WTC11 (cell line): ENCODE measurements at regions not wholly inside any gene's neighbourhood (a gene's known extent, or its start where the extent isn't known, plus 50 kb on each side); places are given as distances from the start of the nearest gene placed in this dataset.
A peak's percentile ranks its signal among the peaks of the same experiment; 100 is the strongest.

Source experiments
- ATAC-seq: fragments of 200-7000 bp; cut with Tn5 transposase; 2 replicates; pipeline ENCODE4 v1.10.0; 2021; ENCODE audit warnings: mild to moderate bottlenecking, moderate library complexity
- CTCF ChIA-PET: fragments of 300-600 bp; sonication (Branson Sonifier 250); formaldehyde crosslinking; loops from one replicate; lab custom pipeline; 2021; ENCODE audit warnings: antibody characterized with exemption; lab: Charles Lee
- POLR2A ChIA-PET: fragments of 350-600 bp; sonication (Branson Sonifier 250); formaldehyde crosslinking; loops from one replicate; lab custom pipeline; 2021; ENCODE audit warnings: antibody characterized with exemption; lab: Charles Lee
- DNase-seq: peaks from one replicate; pipeline ENCODE4 v3.0.0; 2021; ENCODE audit warnings: low spot score
- H3K27ac Mint-ChIP-seq: 2 replicates; pipeline ENCODE4 v1.8.0; 2021; ENCODE audit warnings: mixed read lengths
- H3K27me3 Mint-ChIP-seq: 2 replicates; pipeline ENCODE4 v1.8.0; 2021; ENCODE audit warnings: low read depth, mild to moderate bottlenecking, moderate library complexity, mixed read lengths
- H3K36me3 Mint-ChIP-seq: 2 replicates; pipeline ENCODE4 v1.8.0; 2021; ENCODE audit warnings: mixed read lengths
- H3K4me1 Mint-ChIP-seq: 2 replicates; pipeline ENCODE4 v1.8.0; 2022; ENCODE audit warnings: mixed read lengths
- H3K4me3 Mint-ChIP-seq: 2 replicates; pipeline ENCODE4 v1.8.0; 2021; ENCODE audit warnings: mild to moderate bottlenecking, moderate library complexity, mixed read lengths
- H3K9me3 Mint-ChIP-seq: 2 replicates; pipeline ENCODE4 v1.8.0; 2021; ENCODE audit warnings: mixed read lengths
- AR ChIP-seq: fragments of 250-450 bp; sonication (Bioruptor Pico); IDR thresholded peaks from 2 replicates; pipeline ENCODE4 v1.9.0; 2021; ENCODE audit warnings: mild to moderate bottlenecking
- ARID4B ChIP-seq: sonication (generic); formaldehyde crosslinking; IDR thresholded peaks from 2 replicates; pipeline ENCODE4 v1.8.0; 2023; ENCODE audit warnings: missing genetic modification reagents, mild to moderate bottlenecking, borderline replicate concordance
- ATF1 ChIP-seq: sonication (generic); formaldehyde crosslinking; IDR thresholded peaks from 2 replicates; pipeline ENCODE4 v1.8.1; 2023; ENCODE audit warnings: mild to moderate bottlenecking, moderate library complexity, missing genetic modification reagents
- ATF3 ChIP-seq: sonication (generic); formaldehyde crosslinking; conservative IDR thresholded peaks from 2 replicates; pipeline ENCODE4 v1.8.1; 2022; ENCODE audit warnings: mild to moderate bottlenecking, missing genetic modification reagents
- E2F4 ChIP-seq: sonication (generic); formaldehyde crosslinking; IDR thresholded peaks from 2 replicates; pipeline ENCODE4 v1.8.1; 2022; ENCODE audit warnings: low read depth, mild to moderate bottlenecking, moderate library complexity, missing genetic modification reagents, borderline replicate concordance
- ESRRA ChIP-seq: sonication (generic); formaldehyde crosslinking; IDR thresholded peaks from 2 replicates; pipeline ENCODE4 v1.8.1; 2022; ENCODE audit warnings: mild to moderate bottlenecking, missing genetic modification reagents, borderline replicate concordance
- FOXP1 ChIP-seq: sonication (generic); formaldehyde crosslinking; IDR thresholded peaks from 2 replicates; pipeline ENCODE4 v1.8.0; 2022; ENCODE audit warnings: missing genetic modification reagents, mild to moderate bottlenecking, moderate library complexity, borderline replicate concordance
- HMGA2 ChIP-seq: fragments of 250-450 bp; sonication (Bioruptor Pico); IDR thresholded peaks from 2 replicates; pipeline ENCODE4 v1.4.0; 2021; ENCODE audit warnings: mild to moderate bottlenecking, moderate library complexity
- NFE2L1 ChIP-seq: sonication (generic); formaldehyde crosslinking; IDR thresholded peaks from 2 replicates; pipeline ENCODE4 v1.8.1; 2023; ENCODE audit warnings: missing genetic modification reagents
- OVOL2 ChIP-seq: fragments of 250-450 bp; sonication (Bioruptor Pico); IDR thresholded peaks from 2 replicates; pipeline ENCODE4 v1.9.0; 2021; ENCODE audit warnings: mild to moderate bottlenecking, borderline replicate concordance
- RORB ChIP-seq: fragments of 250-450 bp; sonication (Bioruptor Pico); IDR thresholded peaks from 2 replicates; pipeline ENCODE4 v1.9.0; 2021; ENCODE audit warnings: mild to moderate bottlenecking
- SMAD4 ChIP-seq: sonication (generic); formaldehyde crosslinking; IDR thresholded peaks from 2 replicates; pipeline ENCODE4 v1.8.0; 2022; ENCODE audit warnings: mild to moderate bottlenecking, missing genetic modification reagents
- STAT6 ChIP-seq: sonication (generic); formaldehyde crosslinking; conservative IDR thresholded peaks from 2 replicates; pipeline ENCODE4 v1.8.1; 2023; ENCODE audit warnings: mild to moderate bottlenecking, low read depth, missing genetic modification reagents, moderate library complexity
- TEAD1 ChIP-seq: sonication (generic); formaldehyde crosslinking; IDR thresholded peaks from 2 replicates; pipeline ENCODE4 v1.8.0; 2022; ENCODE audit warnings: mild to moderate bottlenecking, missing genetic modification reagents
- ZNF138 ChIP-seq: sonication (generic); formaldehyde crosslinking; conservative IDR thresholded peaks from 2 replicates; pipeline ENCODE4 v1.8.1; 2022; ENCODE audit warnings: mild to moderate bottlenecking, moderate library complexity, missing genetic modification reagents
- ZNF532 ChIP-seq: fragments of 250-450 bp; sonication (Bioruptor Pico); IDR thresholded peaks from 2 replicates; pipeline ENCODE4 v1.9.0; 2021; ENCODE audit warnings: mild to moderate bottlenecking, borderline replicate concordance
- ZNF671 ChIP-seq: fragments of 250-450 bp; sonication (Bioruptor Pico); IDR thresholded peaks from 2 replicates; pipeline ENCODE4 v1.8.0; 2021; ENCODE audit warnings: mild to moderate bottlenecking
- ZSCAN18 ChIP-seq: fragments of 250-450 bp; sonication (Bioruptor Pico); IDR thresholded peaks from 2 replicates; pipeline ENCODE4 v2.1.2; 2022; ENCODE audit warnings: mild to moderate bottlenecking, moderate library complexity

GRCh38 chr3:67723863-67724262, 69.5 kb upstream of the SUCLG2 start:
- no peak overlapping the region for H3K27ac Mint-ChIP-seq
- ChIA-PET CTCF (interaction anchor here (0.6 kb wide), 1 partner anchor 756 kb away, joined by 4 read pairs; no protein-coding TSS in a partner anchor), POLR2A (no interaction called here)
- peaks cover 17% of the 10 kb centered on the region for H3K4me1 Mint-ChIP-seq
- H3K9me3 Mint-ChIP-seq: peaks cover 44% of the 10 kb centered on the region
- H3K4me3 Mint-ChIP-seq: no peak overlapping the region
- no peaks in the 10 kb centered on the region; the same call in 1 of the 2 replicates for H3K27me3 Mint-ChIP-seq
- ATAC-seq (peak; percentile 91), DNase-seq (no peak)
- peaks cover 19% of the 10 kb centered on the region for H3K36me3 Mint-ChIP-seq
- TF ChIP-seq FOXP1: no peak
- TF ChIP-seq ARID4B (CRISPR knock-in tag): no peak
- TF ChIP-seq ZSCAN18 (CRISPR knock-in tag): no peak
- TF ChIP-seq ZNF671 (CRISPR knock-in tag): no peak
- no peak for TF ChIP-seq TEAD1 (CRISPR knock-in tag)
- TF ChIP-seq ZNF138 (CRISPR knock-in tag): no peak
- no peak for TF ChIP-seq OVOL2 (CRISPR knock-in tag)
- TF ChIP-seq RORB (CRISPR knock-in tag): no peak
- no peak for TF ChIP-seq ZNF532 (CRISPR knock-in tag)
- TF ChIP-seq, all 79 proteins: peak for 0

- peaks cover 5% of the 10 kb centered on the region; the same call in 1 of the 2 replicates for H3K36me3 Mint-ChIP-seq
- no peak for ATAC-seq
- H3K4me3 Mint-ChIP-seq: no peak overlapping the region
- DNase-seq: no peak
- H3K4me1 Mint-ChIP-seq: peaks cover 23% of the 10 kb centered on the region
- POLR2A ChIA-PET: no interaction called here
- no peaks in the 10 kb centered on the region; the same call in 1 of the 2 replicates for H3K27me3 Mint-ChIP-seq
- H3K9me3 Mint-ChIP-seq: peaks cover 18% of the 10 kb centered on the region
- CTCF ChIA-PET: no interaction called here
- H3K27ac Mint-ChIP-seq: no peak overlapping the region
- TF ChIP-seq SMAD4 (CRISPR knock-in tag) (no peak), NFE2L1 (CRISPR knock-in tag) (no peak), ATF3 (CRISPR knock-in tag) (no peak), ATF1 (CRISPR knock-in tag) (no peak), E2F4 (CRISPR knock-in tag) (no peak), STAT6 (no peak), AR (CRISPR knock-in tag) (no peak), ESRRA (no peak), HMGA2 (no peak), FOXP1 (no peak)
Measured at GRCh38 chr3:67719333-67719732, 64.9 kb upstream of the SUCLG2 start.
